ENCODE measurements at regions not wholly inside any gene's neighbourhood (a gene's known extent, or its start where the extent isn't known, plus 50 kb on each side); places are given as distances from the start of the nearest gene placed in this dataset.

DNA sequence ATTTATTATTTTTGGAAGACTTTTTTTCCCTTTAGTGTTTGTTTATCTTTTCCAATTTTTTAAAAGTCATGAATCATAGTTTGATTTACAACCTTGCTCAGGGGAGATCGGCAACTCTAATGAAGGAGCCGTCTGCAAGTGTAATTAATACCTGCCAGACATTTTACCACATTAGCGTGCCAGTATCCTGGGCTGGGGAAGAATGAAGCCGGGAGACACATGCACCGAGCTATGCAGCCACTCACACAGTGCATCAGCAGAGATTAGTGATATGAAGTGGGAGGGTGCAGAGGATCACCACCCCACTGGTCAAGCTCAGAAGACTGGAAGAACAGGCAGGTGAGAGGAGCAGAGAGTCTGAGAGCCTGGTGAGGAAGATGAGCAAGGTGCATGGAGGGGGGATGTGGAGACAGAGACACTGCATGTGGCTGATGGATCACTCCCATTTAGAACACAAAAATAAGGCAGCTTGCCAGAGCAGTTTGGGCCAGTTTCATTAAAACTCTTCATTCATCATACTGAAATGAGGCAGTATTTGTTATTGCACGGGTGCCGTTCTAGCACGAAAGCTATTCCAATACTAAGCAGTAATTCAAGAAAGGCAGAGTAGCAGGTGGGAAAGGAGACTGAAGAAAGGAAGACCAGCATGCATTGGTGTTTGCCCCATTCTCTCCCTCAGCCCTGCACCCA is 821.6 kb downstream of the TUSC7 start:
- DNase-seq: no peak

DNA sequence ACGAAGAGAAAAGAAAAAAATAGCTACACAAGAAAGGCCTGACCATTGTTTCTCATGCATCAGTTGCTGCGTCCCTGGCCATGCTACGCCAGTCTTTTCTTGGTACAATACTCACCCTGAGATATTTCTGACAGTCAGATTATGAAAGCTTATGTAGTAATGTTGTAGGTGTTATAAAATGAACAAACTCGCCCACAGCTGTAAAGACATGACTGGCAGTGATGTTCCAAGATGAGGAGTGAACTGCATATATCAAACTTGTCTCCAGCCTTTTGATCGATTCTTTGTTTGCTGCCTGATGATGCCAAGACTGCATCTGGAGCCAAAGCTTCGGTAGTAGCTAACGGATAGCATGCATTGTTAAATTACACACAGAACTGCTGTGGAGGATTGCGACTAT is 822.7 kb downstream of the TUSC7 start:
- no peak for DNase-seq

DNA sequence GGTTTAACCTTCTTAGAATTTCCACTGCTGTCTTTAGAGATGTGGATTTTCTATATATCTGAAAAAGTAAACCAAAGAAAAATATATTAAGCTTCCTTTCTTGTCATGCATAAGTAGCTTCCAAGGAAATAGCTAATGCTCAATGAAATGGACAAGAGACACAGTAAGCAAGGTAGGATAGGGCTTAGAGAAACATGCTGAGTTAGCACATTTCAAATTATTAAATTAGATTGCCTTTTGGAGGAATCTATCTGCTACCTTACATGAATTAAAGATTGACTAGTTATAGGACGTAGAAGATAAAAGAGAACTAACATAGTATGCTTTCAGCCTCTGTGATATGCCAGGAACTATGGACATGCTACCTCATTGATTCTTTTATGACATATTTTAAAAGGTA is 824.6 kb downstream of the TUSC7 start:
- no peak for DNase-seq

GRCh38 chr3:117536006-117536405 is 826.4 kb downstream of the TUSC7 start:
- no peak for DNase-seq

GRCh38 chr3:117537949-117538348 is 828.4 kb downstream of the TUSC7 start:
- DNase-seq: no peak

DNA sequence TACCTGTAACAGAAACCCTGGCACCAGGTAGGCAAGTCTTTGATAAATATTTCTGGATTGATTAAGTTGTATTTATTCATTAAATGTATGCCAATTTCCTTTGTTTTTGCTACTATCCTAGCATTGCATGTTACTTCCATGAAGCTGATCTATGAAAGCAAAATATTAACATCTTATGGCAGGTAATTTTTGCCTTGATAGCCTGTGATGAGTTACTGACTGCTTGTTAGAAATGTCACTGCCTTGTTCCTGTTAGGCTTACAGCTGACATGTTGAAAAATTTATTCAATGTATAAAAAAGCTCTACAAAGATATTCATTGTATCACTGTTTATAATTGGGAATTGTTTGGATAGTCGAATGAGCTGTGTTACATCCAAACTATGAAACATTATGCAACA is 830.1 kb downstream of the TUSC7 start:
- DNase-seq: no peak

- DNase-seq: no peak
Observed at GRCh38 chr3:117540597-117540996, 831.0 kb downstream of the TUSC7 start.

DNA sequence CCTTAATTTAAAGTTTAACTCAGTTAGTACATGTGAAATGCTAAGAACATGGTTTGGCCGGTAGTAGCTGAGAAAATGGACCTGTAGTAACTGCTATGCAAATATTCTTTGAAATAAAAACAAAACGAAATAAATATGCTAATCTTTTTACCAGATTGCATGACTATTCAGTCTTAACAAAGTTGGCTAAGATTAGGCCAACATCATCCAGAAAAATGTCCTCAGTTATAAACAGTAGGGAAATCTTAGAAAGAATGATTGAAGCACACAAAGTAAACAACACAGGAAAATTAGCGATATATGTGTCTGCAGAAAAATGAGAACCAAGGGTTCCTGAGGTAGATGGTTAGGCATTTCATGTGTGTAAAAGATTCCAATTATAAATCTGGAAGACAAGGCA is 832.1 kb downstream of the TUSC7 start:
- DNase-seq: no peak

GRCh38 chr3:117543521-117543920 is 833.9 kb downstream of the TUSC7 start:
- no peak for DNase-seq

DNA sequence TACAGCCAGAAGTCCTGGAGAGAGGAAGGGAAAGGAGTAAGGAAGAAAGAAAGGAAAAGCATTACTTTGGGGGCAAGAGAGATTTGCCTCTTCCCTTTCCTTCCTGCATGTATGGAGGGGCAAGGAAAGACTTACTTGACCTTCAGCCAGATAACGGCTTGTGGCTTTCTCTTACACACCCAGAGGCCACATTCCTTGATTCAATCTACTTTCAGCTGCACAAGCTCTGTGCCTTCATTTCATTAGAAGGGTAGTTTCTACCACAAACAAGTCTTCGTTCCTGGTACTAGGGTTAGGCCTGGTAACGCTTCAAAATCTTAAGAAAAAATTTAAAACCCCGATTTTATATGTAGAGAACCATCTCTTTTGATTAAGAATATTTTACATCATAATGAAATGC is 835.9 kb downstream of the TUSC7 start:
- DNase-seq: no peak

GRCh38 chr3:117547956-117548550 is 838.5 kb downstream of the TUSC7 start:
- DNase-seq: no peak

DNA sequence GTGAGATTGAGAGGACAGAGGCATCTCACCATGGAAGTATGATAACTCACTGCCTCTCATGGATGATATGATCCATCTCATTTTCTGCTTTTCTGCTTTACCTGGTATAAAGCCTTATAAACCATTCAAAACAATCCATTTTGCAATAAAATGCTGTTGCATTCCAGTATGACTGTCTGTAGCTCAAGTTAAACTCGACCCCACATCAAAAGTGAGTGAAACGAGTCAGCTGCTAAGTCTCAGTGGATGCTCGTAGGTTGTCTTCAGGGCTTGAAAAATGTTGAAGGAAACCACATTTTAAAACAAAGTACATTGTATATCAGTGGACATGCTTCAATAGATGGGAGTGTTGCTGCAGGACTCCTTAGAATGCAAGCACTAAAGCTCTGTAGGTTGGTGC is 839.0 kb downstream of the TUSC7 start:
- no peak for DNase-seq

GRCh38 chr3:117549716-117550115 is 840.1 kb downstream of the TUSC7 start:
- DNase-seq: no peak

GRCh38 chr3:117550766-117551165 is 841.2 kb downstream of the TUSC7 start:
- DNase-seq: no peak

DNA sequence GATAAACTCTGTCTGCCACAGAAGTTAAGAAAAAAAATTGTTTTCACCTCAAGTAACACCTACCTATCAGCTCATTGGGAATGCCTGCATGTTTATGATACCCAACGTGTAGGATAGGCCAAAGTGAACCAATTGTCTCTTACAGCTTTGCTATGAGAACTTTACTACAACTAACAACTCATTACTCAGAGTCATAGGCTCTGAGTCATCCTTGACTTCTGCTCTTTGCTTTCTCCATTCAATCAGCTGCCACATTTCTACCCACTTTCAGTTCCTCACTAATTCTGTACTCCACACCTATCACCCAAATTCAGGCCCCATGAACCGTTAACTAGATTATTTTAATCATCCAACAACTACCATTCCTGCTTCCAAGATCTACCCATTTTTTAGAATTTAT is 843.9 kb downstream of the TUSC7 start:
- no peak for DNase-seq

- no peak for DNase-seq
Observed at GRCh38 chr3:117556646-117557407, 847.2 kb downstream of the TUSC7 start.

DNA sequence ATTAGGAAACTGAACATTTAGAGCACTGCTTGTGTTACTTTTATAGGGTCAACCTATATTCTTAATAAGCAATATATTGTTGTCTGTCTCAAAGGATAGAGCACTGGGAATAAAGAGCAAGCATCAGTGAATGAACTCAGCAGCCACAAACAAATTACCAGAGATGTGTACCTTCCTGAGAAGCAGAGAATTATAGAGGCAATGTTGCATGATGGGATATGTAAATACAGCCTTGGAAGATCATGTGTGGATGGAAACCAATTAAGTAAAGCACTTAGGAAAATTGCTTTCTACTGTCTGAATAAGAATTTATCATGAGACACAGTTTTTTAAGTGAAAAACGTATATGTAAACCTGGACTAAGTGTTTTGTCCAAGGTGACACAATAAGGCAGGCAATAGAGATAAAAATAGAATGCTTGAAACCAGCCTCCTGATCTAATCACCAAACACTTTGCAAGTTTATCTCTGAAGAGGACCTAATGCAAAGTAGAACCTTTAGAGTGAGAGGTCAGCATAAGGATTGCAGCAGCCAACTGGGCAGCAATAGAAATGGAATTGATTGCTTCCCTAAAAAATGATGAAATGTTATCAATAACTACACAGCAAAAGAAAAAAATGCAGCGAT is 848.0 kb downstream of the TUSC7 start:
- no peak for DNase-seq

DNA sequence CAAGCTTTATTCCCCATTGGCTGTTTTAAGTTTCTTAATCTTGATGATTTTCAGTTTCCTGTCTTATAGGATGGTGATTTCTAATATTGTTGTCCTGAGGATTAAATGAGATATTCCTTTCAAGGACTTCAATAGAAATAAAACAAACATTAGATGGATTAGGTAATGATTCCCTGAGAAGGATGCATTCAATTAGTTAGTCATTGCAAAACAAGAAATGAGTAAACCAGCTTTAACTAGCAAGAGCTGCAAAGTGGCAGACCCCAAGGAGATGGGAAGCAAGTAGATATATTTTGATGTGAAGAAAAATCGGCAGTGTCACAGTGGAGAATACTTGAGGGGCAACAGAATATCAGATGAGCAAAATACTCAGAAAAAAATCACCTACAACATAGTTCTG is 849.1 kb downstream of the TUSC7 start:
- no peak for DNase-seq

DNA sequence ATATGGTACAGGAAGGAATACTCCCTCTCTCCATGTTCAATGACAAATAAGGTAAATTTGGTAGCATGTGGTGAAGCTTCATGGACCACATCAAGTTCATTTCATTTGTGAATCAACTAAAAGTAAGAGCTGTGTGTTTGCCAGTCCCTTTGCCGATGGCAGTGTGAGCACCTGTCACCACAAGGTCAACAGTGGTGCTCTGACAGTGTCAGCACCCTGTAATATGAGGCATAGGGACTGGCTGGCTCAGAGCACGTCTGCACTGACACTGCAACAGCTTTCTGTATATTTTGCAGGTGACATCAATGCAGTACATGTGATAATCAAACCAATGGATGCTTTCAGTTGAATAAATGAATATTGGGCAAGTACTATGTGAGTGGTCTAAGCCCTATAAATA is 852.4 kb downstream of the TUSC7 start:
- no peak for DNase-seq

DNA sequence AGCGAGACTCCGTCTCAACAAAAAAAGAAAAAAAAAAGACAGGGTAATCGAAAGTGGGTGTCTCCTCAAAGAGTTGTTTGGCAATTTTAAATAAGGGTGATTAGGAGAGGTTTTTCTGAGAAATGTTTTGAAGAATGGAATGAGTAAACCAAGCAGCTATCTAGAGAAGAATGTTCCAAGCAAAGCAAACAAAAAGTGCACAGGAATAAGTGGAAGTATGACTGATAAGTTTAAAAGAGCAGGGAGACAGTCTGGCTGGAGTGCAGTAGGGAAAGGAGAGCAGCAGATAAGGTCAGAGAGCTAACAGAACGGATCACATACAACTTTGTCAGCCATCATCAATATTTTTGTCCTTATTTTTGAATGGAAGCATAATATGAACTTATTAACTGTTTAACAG is 853.5 kb downstream of the TUSC7 start:
- DNase-seq: no peak

DNA sequence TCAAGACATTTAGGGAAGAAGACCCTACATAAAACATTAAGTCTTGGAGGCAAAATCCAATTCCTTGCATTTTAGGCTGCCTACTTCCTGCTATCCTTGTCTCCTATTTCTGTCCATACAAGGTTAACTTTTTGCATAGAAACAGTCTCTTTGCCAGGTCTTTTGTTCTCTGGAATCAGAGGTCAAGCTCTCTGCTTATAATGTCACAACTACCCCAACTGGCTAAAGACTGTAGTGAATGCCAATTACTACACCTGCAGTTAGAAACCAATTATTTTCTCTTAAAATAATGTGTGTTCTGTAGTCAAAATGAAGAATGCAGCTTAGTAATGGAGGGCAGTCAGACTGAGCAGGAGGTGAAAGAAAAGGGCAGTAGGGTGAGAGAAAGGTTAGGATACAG is 856.2 kb downstream of the TUSC7 start:
- no peak for DNase-seq

DNA sequence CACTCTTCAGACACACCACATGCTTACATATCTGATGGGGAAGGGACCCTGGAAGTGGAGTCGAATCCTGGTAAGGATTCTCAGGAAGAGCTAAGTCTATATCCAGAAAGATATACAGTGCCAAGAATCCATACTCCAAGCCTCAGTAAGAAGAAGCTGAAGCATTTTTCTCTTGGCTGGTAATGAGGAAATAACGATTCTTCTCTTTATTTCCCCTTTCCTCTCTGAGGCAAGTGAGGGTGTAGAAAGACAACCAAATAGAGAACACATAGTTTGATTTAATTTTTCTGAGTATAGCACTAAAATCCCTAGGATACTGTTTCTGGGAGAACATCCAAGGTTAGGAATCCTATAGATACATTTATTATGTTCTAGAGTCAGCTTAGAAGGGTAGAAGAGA is 857.3 kb downstream of the TUSC7 start:
- DNase-seq: no peak

GRCh38 chr3:117567382-117567781 is 857.8 kb downstream of the TUSC7 start:
- no peak for DNase-seq

- no peak for DNase-seq
Observed at GRCh38 chr3:117567906-117568305, 858.3 kb downstream of the TUSC7 start.

Data from hindlimb muscle (tissue), 1 donor.